MV-4-11 (cell line): ENCODE measurements at regions not wholly inside any gene's neighbourhood (a gene's known extent, or its start where the extent isn't known, plus 50 kb on each side); places are given as distances from the start of the nearest gene placed in this dataset.

Experiments used
- DNase-seq: peaks from one replicate; lab custom pipeline; 2025; lab: John Stamatoyannopoulos, UW

DNA sequence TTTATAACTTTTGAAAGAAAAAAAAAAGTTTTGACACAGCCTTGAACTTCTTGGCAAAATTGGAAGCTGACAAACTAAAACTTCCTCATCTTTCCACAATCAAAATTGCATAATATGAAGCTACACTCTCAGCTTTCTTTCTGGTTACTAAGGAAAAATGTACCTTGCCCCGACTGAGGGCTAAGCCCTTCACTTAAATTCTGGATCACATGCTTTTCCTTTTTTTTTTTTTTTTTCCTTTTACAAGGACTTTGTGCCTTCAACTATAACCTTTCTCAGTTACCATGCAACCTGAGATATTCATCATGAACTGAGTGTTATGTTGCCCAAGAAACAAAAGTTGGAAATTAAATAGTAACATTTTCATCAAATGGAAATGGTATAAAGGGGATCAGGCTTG is 188.5 kb upstream of the CARD18 start:
- no peak for DNase-seq

DNA sequence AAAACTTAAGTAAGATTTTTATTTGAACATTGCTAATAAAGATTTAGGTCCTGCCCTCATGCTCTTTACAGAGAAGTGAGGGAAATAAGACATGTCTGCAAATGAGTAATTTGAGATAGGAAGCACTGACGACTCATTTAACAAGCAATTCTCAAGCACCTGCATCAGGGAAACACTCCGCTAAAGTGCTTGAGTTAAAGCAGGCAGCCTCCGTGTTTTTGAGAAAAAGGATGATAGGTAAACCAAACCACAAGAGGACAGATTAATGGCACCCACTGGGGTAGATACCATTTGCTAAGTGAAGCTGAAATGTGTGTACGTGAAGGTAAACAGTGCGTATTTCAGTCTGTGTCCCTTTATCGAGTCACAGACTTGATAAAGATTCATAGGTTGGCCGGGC is 184.6 kb upstream of the CARD18 start:
- DNase-seq, result no peak

DNA sequence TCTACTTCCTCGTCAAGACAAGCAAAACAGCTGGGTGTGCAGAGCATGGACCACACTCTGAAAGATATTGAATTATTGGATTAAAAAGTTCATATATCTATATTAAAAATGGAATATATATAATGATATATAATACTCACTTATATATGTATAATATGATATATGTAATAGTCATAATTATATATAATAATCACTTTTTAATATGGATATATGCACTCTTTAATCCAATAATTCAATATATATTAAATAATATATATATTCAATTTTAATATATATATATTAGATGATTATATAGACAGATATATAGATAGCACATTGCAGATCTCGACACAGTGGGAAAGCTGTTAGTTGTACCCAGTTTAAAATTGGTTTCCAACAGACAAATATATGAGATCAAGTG is 182.1 kb upstream of the CARD18 start:
- DNase-seq, result no peak

DNA sequence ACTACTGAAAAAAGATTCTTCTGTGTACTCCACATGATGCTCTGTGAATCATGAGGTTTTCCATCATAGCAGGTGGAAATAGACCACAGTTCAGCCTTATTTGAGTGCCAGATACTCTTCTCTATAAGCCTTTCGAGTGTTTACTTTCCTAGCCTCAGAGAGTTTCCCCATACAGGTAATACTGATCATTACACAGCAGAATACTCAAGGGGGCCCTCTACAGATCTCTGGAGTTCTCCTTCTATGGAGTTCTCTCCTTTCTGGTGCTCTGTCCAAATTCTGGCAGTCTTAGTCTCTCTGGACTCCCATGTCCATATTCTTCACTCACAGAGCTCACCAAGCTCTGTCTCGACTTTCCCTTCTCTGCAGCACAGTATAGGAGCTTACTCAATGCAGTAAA is 175.7 kb upstream of the CARD18 start:
- DNase-seq, result no peak

DNA sequence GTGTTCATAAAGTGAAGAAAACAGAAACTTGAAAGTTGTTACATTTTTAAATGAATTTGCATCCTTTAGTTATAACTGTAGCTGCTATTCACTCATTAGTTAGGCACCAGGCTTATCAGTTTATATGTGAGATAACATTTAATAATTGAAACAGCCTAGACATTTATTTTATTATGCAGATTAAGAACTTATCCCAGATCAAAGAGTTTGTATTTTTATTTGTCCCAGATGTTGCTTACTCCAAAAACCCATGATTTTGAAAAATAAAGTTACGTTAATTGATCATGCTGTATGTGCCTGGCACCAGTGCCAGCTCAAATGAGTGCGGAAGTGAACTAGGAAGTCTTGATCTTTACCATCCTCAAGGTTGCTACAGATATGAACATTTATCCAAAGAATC is 172.7 kb upstream of the CARD18 start:
- no peak for DNase-seq

DNA sequence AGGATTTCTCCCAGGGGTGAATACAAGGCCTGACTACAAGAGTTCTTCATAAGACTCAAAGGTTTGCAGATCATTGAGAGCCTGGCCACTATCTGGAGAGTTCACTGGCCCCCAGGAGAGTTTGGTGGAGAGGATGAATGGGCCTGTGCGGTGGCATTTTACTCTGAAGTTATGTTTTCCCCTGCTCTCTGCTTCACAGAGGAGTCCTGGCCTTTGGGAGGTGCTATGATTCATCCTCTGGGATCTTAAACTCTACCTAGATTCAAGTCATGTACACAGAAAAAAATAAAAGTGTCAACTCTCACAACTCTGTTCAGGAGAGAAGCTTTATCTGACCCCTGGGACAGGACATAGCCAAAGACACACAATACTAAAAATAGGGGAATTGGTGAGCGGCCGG is 159.1 kb upstream of the CARD18 start:
- no peak for DNase-seq

DNA sequence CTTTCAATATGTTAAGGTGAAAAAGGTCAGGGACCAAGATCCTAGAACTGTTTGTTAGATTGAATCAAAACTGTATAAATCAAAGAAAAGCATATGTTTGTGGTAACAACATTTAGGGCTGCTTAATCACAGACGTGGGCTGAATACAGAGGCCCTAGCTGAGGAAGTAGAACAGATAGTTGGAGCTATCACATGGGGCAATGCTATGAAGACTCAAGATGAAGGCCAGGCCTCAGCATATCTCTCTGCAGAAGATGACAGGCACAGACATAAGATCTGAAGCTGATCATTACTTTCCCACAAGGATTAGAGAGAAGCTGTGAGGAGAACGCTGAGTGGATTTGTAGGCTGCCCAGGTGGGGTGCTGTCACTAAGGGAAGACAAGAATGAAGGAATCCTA is 158.6 kb upstream of the CARD18 start:
- DNase-seq, result no peak

DNA sequence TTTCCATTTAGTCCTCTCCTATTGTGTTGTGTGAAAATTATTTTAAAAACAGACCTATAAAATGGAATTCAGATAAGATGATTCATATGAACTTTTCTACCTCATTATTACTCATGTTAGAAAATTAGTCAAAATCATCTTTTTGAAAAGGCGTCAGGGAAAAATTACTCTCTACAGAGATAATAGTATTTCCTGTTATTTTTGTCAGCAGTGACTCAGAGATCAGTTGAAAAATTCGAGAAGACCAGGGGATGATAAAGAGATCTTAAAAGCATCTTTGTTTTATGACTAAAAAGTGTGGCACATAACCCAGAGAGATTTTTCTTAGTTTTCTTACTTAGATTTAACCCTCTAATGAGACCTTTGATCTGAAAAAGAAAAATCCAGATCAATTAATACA is 157.9 kb upstream of the CARD18 start:
- DNase-seq, result no peak

DNA sequence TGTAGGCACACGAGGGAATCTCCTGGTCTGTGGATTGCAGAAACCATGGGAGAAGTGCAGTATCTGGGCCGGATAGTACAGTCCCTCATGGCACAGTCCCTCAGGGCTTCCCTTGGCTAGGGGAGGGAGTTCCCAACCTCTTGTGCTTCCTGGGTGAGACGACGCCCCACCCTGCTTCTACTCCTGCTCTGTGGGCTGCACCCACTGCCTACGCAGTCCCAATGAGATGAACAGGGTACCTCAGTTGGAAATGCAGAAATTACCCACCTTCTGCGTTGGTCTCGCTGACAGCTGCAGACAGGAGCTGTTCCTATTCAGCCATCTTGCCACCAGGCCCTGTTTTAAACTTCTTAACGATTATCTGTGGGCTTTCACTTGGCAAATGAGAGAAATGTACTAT is 157.2 kb upstream of the CARD18 start:
- DNase-seq, result no peak

DNA sequence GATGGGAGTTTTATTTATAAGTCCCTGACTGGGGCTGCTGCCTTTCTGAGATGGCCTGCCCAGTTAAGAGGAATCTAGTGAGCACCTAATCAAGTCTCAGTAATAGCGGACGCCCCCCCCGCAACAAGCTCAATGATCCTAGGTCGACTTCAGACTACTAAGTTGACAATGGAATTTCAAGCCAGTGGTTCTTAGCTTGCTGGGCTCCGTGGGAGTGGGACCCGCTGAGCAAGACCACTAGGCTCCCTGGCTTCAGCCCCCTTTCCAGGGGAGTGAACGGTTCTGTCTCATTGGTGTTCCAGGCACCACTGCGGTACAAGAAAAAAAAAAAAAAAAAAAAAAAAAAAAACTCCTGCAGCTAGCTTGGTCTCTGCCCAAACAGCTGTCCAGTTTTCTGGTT is 156.8 kb upstream of the CARD18 start:
- DNase-seq, result no peak

DNA sequence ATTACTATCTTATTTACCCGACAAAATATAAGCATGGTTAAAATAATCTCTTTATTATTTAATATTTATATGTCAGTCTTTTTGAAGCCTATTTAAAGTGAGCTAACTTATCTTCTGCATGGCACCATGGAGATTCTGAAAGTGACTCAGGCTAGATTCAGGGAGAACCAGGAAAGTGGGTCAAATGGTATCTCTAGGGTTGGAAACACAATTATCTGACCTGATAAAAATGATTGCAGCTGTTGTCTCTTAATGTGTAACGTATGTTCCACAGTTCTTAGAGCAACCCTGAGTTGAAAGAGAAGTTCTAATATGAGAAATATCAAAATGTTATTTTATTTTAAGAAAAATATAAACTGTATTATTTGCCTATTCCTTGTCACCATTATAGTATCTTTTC is 143.1 kb upstream of the CARD18 start:
- DNase-seq, result no peak

DNA sequence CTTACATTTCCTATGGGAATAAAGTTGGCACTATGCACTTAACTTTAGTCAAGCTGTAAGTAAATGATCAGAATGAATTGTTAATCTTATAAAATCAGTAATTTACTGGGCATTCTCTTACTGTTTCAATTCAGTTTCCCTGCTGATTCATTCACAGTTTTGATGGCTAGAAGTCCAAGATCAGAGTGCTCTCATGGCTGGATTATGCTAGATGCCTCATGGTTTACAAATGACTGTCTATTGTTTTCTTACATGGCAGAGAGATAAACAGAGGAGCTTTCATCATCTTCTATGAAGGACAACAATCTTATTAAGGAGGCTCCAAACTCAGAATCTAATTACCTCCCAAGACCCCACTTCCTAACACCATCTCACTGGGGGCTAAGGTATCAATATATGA is 135.1 kb upstream of the CARD18 start:
- DNase-seq, result no peak

DNA sequence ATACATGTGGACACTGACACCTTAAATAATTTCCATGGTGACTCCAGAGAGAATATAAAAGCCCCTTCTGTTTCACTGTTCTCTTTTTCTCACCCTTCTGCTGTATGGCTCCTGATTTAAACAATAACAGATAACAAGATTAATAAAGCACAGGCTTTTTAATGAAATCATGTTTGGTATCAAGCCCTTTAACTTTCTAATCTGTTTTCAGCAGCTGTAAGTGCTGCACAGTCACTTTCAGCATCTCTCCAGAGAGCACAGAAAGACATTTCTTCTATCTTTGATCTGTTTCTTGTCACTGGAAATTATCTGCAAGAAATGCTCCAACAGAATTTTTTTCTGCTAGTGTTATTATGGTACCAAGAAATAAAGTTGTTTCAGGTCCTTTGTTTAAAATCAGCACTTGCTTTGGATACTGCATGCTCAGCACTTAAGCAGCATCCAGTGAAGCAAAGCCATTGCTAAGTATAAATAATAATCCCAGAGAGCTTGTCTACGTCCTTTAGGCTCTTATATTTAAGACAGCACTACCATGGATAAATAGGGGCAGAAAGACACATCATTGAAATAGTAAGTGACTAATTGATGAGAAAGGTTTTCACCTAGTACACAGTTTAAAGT is 134.2 kb upstream of the CARD18 start:
- DNase-seq, result no peak

DNA sequence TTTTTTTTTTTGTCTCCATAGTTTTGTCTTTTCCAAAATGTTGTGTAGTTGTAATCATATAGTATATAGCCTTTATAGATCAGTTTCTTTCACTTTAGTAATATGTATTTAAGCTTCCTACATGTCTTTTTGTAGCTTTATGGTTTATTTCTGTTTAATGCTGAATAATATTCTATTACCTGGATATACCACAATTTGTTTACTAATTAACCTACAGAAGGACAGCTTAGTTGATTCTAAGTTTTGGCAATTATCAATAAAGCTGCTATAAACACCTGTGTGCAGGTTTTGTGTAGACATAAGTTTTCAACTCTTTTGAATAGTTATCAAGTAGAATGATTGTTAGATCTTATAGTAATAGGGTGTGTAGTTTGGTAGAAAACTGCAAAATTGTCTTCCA is 130.3 kb upstream of the CARD18 start:
- DNase-seq, result no peak

DNA sequence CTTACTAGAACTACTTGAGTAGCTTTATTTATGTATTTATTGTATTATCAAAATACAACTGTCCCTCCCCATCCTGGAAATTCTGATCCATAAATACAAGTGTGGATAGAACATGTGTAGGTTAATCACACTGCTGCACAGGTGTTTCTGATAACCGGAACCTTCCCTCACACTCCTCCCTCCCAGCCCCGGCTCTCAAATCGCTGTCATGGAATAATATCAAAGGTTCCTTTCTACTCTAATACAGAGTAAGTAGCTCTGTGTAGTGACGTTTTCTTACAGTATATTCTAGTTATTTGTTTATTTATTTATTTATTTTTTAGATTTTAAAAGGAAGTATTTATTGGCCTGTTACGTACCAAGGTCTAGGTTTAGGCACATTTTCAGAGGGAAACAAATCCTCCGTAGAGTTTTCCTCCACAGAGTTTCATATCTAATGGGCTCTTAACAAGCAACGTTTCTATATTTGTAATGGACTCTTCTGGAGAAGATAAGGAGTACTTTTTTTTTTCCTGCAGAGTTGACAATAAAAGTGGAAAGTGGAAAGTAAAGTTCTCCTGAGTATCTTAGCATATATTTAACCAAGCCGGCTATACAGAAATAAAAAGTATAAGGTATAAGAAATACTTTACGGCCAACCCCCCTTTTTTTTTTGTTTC is 129.0 kb upstream of the CARD18 start:
- no peak for DNase-seq

DNA sequence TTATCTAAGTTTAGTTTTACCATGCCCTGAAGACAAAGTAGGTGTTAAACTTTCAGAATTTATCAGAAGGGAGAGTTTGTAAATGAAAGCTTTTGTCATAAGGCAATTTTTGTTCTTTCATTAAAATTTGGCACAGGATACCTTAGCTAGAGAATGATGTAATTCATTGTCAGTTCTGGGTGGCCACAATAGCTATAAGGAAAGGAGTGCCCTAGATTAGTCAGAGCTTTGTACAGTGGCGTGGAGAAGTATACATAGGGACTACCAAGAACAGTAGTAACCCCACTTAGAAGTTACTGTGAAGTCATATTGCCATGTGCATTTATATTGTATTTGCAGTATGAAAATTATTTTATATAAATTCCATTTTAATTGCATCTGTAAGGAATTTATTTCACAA is 126.3 kb upstream of the CARD18 start:
- DNase-seq, result no peak

DNA sequence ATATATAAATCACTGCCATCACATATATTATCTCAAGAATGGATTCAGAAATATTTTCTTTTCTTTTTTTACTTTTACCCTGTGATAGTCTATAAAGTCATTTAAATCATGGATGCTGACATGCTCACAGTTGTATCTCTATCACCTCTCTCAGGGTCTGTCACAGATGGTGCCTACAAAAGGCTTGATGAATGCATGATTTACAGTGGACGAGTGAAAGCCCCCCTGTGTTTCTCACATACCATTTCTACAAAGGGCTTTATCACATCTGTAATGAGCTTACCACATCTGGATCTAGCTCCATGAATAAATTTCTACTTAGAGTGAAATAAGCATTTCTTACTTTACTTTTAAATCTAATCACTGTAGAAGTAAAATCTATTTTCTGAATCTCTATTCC is 121.4 kb upstream of the CARD18 start:
- DNase-seq, result no peak

DNA sequence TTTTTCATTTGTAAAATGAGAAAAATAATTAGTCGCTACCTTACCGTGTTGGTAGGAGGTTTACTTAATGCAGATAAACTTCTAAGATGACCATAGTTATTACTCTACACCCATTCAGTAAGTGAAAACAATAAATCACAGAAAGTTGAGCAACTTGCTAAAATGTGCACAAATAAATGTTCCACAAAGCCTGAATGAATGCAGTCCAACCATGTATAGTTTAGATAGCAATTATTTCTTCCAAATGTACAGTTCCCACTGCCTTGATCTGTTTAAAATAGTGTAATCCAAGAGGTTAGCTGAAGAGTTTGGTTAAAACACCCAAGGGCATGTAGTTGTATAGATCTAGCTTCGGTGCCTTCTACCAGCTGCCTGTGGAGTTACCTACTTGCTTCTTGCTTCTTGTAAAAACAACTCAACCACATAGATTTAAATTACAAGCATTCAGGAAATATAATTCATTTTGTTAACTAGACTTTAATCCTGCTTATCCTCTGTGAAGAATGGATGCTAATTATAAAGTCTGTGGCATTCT is 106.3 kb upstream of the CARD18 start:
- DNase-seq, result peak; percentile 2

DNA sequence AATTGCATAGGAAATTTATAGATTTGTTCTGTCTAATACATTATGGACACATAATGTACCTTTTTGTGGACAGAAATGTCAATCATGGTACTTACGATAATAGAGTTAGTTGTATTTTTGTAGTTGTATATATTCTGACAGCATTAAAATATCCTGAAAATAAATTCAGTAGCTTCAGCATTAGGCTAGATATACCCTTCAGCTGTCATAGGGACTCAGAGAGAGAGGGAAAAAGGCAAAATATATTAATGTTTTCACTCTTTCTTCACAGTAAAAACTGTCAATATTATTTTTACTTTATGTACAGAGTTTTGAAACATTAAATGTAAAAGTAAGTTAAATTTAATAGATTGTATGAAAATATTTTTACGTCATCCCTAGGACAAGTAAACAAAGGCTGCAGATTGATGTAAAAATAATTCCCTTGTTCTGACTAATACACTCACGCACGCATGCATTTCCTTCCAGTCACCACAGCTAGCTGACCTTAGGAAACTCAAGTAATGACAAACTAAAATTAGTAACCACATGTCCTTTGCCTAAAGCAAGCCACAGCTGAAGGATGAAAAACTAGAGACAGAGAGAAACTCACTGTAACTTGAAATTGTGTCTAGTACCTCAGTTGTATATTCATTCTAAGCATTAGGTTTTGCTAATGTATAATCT is 104.7 kb upstream of the CARD18 start:
- DNase-seq, result peak; percentile 83

DNA sequence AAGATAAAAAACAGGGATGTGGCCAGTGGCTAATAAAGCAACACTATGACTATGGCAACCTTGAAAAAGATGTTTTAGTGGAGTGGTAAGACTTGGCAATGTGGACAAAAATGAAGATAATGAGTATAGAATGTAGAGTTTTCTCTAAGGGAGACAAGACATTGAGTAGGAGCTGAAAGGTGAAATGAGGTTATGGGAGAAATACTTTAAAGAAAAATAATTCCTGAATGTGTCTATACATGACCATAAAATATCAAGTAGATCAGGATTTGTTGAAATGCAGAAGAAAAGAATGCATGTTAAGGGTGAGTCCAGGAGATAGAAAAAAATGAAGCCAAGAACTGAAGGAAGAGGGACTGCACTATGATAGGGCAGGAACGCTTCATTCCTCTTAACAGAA is 101.6 kb upstream of the CARD18 start:
- no peak for DNase-seq

DNA sequence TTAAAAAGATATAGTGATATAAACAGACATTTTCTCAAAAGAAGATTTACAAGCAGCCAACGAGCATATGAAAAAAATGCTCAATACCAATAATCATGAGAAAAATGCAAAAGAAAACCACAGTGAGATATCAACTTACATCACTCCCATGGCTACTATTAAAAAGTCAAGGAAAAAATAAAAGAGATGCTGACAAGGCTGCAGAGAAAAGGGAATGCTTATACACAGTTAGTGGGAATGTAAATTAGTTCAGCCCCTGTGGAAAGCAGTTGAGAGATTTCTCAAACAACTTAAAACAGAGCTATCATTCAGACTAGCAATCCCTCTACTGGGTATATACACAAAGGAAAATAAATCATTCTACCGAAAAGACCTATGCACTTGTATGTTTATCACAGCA is 97.1 kb upstream of the CARD18 start:
- DNase-seq, result no peak

DNA sequence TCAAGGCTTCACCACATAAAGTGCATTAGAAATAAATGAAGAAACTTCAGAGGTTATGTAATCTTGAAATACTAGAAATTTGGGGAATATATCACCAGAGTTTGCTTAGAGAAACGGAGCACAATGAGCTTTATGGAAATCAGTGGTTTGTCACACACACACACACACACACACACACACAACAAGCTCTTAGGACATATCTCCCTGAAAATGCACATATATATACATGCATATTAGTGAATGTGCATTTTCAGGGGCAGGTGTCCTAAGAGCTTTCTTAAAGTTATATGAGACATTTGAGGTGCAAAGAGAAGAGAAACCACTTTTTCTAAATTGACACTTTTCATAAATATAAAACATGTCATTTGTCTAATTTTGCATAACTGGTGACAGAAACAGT is 93.7 kb upstream of the CARD18 start:
- DNase-seq, result no peak

DNA sequence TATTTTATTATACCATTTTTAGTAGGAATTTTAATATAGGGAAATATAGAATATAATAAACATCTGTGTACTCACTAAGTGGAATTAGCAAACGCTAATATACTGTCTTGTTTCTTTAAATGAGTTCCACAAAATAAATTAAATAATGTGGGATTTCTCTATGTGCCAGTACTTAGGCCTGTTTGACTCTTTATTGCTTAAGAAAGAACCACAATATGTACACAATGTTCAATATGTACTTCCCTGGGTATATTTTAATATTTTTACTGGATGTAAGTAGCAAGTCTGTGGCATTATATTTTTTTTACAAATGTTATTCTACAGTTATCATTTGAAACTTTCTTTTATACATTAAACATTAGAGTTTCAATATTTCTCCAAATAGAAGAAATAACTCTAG is 92.5 kb upstream of the CARD18 start:
- no peak for DNase-seq

DNA sequence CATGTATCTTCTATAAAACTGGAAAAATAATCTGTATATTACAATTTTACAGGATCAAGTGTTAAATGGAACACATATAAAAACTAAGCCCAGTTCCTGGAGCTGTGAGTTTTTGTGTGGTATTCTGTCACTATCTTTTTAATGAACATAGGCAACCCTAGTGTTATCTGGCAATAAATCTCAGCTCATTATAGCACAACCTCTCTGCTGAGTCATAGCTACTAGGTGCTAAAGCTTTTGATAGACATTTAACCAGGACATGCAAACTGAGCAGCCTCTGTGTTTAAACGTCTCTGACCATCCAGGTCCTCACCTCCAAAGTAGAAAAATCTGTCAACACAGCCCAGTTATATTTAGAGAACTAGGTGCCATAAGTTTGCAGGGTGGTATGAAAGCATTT is 91.0 kb upstream of the CARD18 start:
- DNase-seq, result no peak
